GM23248 (cell line): ENCODE measurements at regions not wholly inside any gene's neighbourhood (a gene's known extent, or its start where the extent isn't known, plus 50 kb on each side); places are given as distances from the start of the nearest gene placed in this dataset.

Source experiments
- DNase-seq: peaks from one replicate; pipeline ENCODE4 v3.0.0-alpha.2; 2015
- H2AFZ ChIP-seq: fragments of 200-600 bp; sonication (generic); 2 replicates; pipeline ENCODE4 v1.6.1; 2016; ENCODE audit warnings: antibody characterized with exemption
- H3F3A ChIP-seq: fragments of 200-600 bp; sonication (generic); 2 replicates; pipeline ENCODE4 v1.6.1; 2016; ENCODE audit warnings: mild to moderate bottlenecking, antibody characterized with exemption, mixed run types; ENCODE audit not compliant: insufficient read depth
- H3K27ac ChIP-seq: fragments of 200-600 bp; sonication (generic); 2 replicates; pipeline ENCODE4 v1.5.1; 2016; ENCODE audit warnings: mild to moderate bottlenecking
- H3K27me3 ChIP-seq: fragments of 200-600 bp; sonication (generic); replicated peaks from 2 replicates; pipeline ENCODE4 v1.6.1; 2016; ENCODE audit warnings: mild to moderate bottlenecking; ENCODE audit not compliant: insufficient read depth
- H3K36me3 ChIP-seq: fragments of 200-600 bp; sonication (generic); 2 replicates; pipeline ENCODE4 v1.6.1; 2016; ENCODE audit warnings: low read depth, mild to moderate bottlenecking
- H3K4me1 ChIP-seq: fragments of 200-600 bp; sonication (generic); 2 replicates; pipeline ENCODE4 v1.6.1; 2016; ENCODE audit warnings: mild to moderate bottlenecking; ENCODE audit not compliant: insufficient read depth
- H3K4me2 ChIP-seq: fragments of 200-600 bp; sonication (generic); one replicate; pipeline ENCODE4 v1.6.1; 2016; ENCODE audit warnings: mild to moderate bottlenecking; ENCODE audit not compliant: unreplicated experiment
- H3K4me3 ChIP-seq: fragments of 200-600 bp; sonication (generic); 2 replicates; pipeline ENCODE4 v1.5.1; 2016; ENCODE audit warnings: mild to moderate bottlenecking
- H3K79me2 ChIP-seq: fragments of 200-600 bp; sonication (generic); 2 replicates; pipeline ENCODE4 v1.6.1; 2016; ENCODE audit warnings: mild to moderate bottlenecking; ENCODE audit not compliant: insufficient read depth
- H3K9ac ChIP-seq: fragments of 200-600 bp; sonication (generic); 2 replicates; pipeline ENCODE4 v1.6.1; 2016; ENCODE audit warnings: mild to moderate bottlenecking
- H3K9me2 ChIP-seq: fragments of 200-600 bp; sonication (generic); 2 replicates; pipeline ENCODE4 v1.6.1; 2016; ENCODE audit warnings: mixed run types, mild to moderate bottlenecking, moderate library complexity; ENCODE audit not compliant: insufficient read depth
- H3K9me3 ChIP-seq: fragments of 200-600 bp; sonication (generic); one replicate; pipeline ENCODE4 v1.6.1; 2017; ENCODE audit warnings: low read depth
- H4K20me1 ChIP-seq: fragments of 200-600 bp; sonication (generic); 2 replicates; pipeline ENCODE4 v1.6.0; 2016; ENCODE audit not compliant: insufficient read depth
- EZH2 ChIP-seq: fragments of 200-600 bp; sonication (generic); IDR thresholded peaks from 2 replicates; pipeline ENCODE4 v1.6.1; 2018; ENCODE audit warnings: antibody characterized with exemption, mild to moderate bottlenecking; ENCODE audit not compliant: insufficient read depth, poor library complexity, severe bottlenecking
- EZH2phosphoT487 ChIP-seq: fragments of 200-600 bp; sonication (generic); IDR thresholded peaks from 2 replicates; pipeline ENCODE4 v1.6.1; 2018; ENCODE audit warnings: antibody characterized with exemption, moderate library complexity, mild to moderate bottlenecking, low read depth; ENCODE audit not compliant: insufficient read depth
- WGBS, 2 experiments: methylation state at CpG; one replicate each; pipeline ENCODE4 v1.1.6; 2015 to 2017; ENCODE audit warnings: low lambda C conversion rate in 2 of 2, low coverage in 1 of 2; ENCODE audit errors: missing lambda C conversion rate in 2 of 2; 5-methylcytosine and 5-hydroxymethylcytosine counted together
- in situ Hi-C: fragments of 300-500 bp; cut with MboI; formaldehyde crosslinking; loops from 2 replicates; pipeline ENCODE4 v1.15.0; 2020

GRCh38 chr3:145902166-145902565, 258.8 kb downstream of the PLOD2 start:
- no peak overlapping the region for H3K27ac ChIP-seq
- H2AFZ ChIP-seq: no peak overlapping the region
- no peaks in the 10 kb centered on the region for H3K4me1 ChIP-seq
- TF ChIP-seq EZH2phosphoT487 (no peak), EZH2 (no peak)
- H3K27me3 ChIP-seq: no peaks in the 10 kb centered on the region
- no peak overlapping the region for H3K4me3 ChIP-seq
- WGBS, 2 experiments: 15 to 26% methylated on average over 1 of the region's 1 CpG
- H3K9me2 ChIP-seq: no peaks in the 10 kb centered on the region
- in situ Hi-C loops: no loop called here
- peaks cover 4% of the 10 kb centered on the region; the same call in 1 of the 2 replicates for H3F3A ChIP-seq
- H3K9me3 ChIP-seq: no peaks in the 10 kb centered on the region
- no peak for DNase-seq
- H4K20me1 ChIP-seq: no peaks in the 10 kb centered on the region
- H3K36me3 ChIP-seq: no peaks in the 10 kb centered on the region
- H3K4me2 ChIP-seq: no peak overlapping the region
- H3K9ac ChIP-seq: no peak overlapping the region
- H3K79me2 ChIP-seq: no peaks in the 10 kb centered on the region

- Histone ChIP-seq H3K4me3 (no peak overlapping the region), H3K79me2 (no peaks in the 10 kb centered on the region), H4K20me1 (no peaks in the 10 kb centered on the region), H3K9ac (no peak overlapping the region), H3K4me2 (no peak overlapping the region), H2AFZ (no peak overlapping the region), H3K36me3 (no peaks in the 10 kb centered on the region), H3K9me2 (no peaks in the 10 kb centered on the region), H3K27me3 (no peaks in the 10 kb centered on the region), H3F3A (no peaks in the 10 kb centered on the region), H3K27ac (no peak overlapping the region), H3K4me1 (no peaks in the 10 kb centered on the region), H3K9me3 (no peaks in the 10 kb centered on the region)
- 67 to 71% methylated on average over 12 of the region's 12 CpGs for WGBS, 2 experiments
- TF ChIP-seq EZH2 (no peak), EZH2phosphoT487 (no peak)
- in situ Hi-C loops: no loop called here
- no peak for DNase-seq
Measured at GRCh38 chr3:145903472-145904013, 257.4 kb downstream of the PLOD2 start.

GRCh38 chr3:145904138-145904537, 256.8 kb downstream of the PLOD2 start:
- in situ Hi-C loops: no loop called here
- no peak overlapping the region for H3K4me2 ChIP-seq
- H3K9me2 ChIP-seq: no peaks in the 10 kb centered on the region
- 76 to 80% methylated on average over 7 of the region's 7 CpGs for WGBS, 2 experiments
- TF ChIP-seq EZH2phosphoT487 (no peak), EZH2 (no peak)
- H3F3A ChIP-seq: no peaks in the 10 kb centered on the region
- DNase-seq: no peak
- H3K27ac ChIP-seq: no peak overlapping the region
- H3K27me3 ChIP-seq: no peaks in the 10 kb centered on the region
- no peak overlapping the region for H3K4me3 ChIP-seq
- no peak overlapping the region for H3K9ac ChIP-seq
- no peaks in the 10 kb centered on the region for H3K4me1 ChIP-seq
- no peaks in the 10 kb centered on the region for H3K9me3 ChIP-seq
- H2AFZ ChIP-seq: no peak overlapping the region
- H3K79me2 ChIP-seq: no peaks in the 10 kb centered on the region
- H4K20me1 ChIP-seq: no peaks in the 10 kb centered on the region
- H3K36me3 ChIP-seq: no peaks in the 10 kb centered on the region

GRCh38 chr3:145906301-145906700, 254.7 kb downstream of the PLOD2 start:
- Histone ChIP-seq H3K79me2 (no peaks in the 10 kb centered on the region), H3K27me3 (no peaks in the 10 kb centered on the region), H3K4me2 (no peak overlapping the region), H3K36me3 (no peaks in the 10 kb centered on the region), H3K9me3 (no peaks in the 10 kb centered on the region), H2AFZ (no peak overlapping the region), H3K4me1 (no peaks in the 10 kb centered on the region), H4K20me1 (no peaks in the 10 kb centered on the region), H3K27ac (no peak overlapping the region), H3F3A (no peaks in the 10 kb centered on the region), H3K4me3 (no peak overlapping the region), H3K9me2 (no peaks in the 10 kb centered on the region), H3K9ac (no peak overlapping the region)
- in situ Hi-C loops: no loop called here
- no peak for DNase-seq
- TF ChIP-seq EZH2 (no peak), EZH2phosphoT487 (no peak)

- Histone ChIP-seq H3K36me3 (no peaks in the 10 kb centered on the region), H3K4me2 (no peak overlapping the region), H3K4me3 (no peak overlapping the region), H3K79me2 (no peaks in the 10 kb centered on the region), H3K9me3 (no peaks in the 10 kb centered on the region), H3K9ac (no peak overlapping the region), H4K20me1 (no peaks in the 10 kb centered on the region), H3K27ac (no peak overlapping the region), H3K27me3 (no peaks in the 10 kb centered on the region), H3F3A (no peaks in the 10 kb centered on the region), H3K9me2 (no peaks in the 10 kb centered on the region), H2AFZ (no peak overlapping the region), H3K4me1 (no peaks in the 10 kb centered on the region)
- in situ Hi-C loops: no loop called here
- DNase-seq: no peak
- WGBS, 2 experiments: 44 to 51% methylated on average over 2 of the region's 2 CpGs
- no peak for TF ChIP-seq EZH2phosphoT487
- TF ChIP-seq EZH2: no peak
Measured at GRCh38 chr3:145906755-145907154, 254.2 kb downstream of the PLOD2 start.
